HG03025 (cell line): ENCODE measurements at regions not wholly inside any gene's neighbourhood (a gene's known extent, or its start where the extent isn't known, plus 50 kb on each side); places are given as distances from the start of the nearest gene placed in this dataset.
A peak's percentile ranks its signal among the peaks of the same experiment; 100 is the strongest.

Experiments used
- ATAC-seq: cut with Tn5 transposase; IDR thresholded peaks from one replicate; pipeline ENCODE4 v1.9.1; 2021; ENCODE audit warnings: mild to moderate bottlenecking, moderate library complexity; ENCODE audit not compliant: unreplicated experiment, low FRiP score

GRCh38 chr12:102781117-102781516 is 135.9 kb downstream of the PAH start:
- ATAC-seq, result no peak

GRCh38 chr12:102776041-102776440 is 141.0 kb downstream of the PAH start:
- ATAC-seq, result no peak

DNA sequence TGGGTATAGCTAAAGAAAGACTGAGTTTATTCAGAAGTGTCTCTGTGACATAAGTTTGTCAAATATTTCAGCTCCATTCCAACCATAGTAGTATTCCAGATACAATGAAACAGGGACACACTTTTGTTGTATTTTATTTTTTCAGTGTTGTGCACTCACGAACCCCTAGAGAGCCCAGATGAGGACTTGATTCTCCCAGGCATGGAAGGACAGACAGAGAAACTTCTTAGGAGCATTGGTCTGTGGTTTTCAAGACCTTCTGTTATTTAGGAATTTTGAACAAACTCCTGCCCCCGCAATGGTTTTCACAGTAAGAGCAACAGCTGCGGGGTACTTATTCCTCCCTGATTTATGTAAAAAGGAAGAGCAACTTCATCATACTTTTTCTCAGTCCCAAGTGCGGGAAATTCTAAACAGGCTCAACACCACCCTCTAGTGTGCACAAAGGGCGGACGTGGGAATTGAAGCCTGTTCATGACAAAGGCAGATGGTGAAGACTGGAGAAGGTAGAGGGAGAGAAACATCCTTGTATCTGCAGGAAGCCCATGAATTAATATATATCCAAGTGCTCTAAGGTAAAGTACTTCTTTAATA is 147.6 kb downstream of the PAH start:
- ATAC-seq, result no peak

DNA sequence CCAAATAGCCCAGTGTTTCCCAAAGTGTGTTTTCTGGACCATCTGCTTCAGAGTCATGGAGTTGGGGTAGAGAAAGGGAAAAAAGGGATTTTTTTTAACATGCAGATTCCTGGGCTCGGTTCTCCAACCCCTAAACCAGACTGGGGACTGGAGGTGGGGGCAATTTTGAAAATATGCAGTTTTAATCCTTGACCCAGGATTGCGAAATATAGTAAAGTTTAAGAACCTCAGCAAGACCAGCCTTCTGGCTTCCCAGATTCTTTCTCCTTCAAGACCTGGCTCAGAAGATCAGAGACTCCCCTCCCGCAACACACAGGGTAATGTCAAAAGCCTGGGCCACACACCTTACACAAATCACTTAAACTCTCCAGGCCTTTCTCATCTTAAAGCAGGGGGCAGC is 150.1 kb downstream of the PAH start:
- ATAC-seq, result no peak

DNA sequence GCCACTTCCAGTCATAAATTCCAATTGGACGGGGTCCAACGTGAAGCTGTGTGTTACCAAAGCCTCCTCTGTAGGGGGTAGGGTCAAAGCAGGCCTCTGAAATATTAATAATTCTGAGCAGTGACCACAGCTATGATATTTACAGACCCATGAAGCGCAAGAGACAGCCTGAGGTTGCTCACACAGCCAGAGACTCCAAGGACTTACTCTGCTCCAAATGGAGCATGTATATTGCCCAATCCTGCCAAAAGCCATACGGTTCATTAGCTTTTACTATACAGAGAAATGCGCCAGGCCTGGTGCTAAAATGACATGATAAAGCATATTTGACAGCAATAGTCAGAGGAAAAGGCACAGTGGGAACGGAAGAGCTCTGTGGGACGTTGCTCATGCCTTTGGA is 151.3 kb downstream of the PAH start:
- ATAC-seq, result no peak

DNA sequence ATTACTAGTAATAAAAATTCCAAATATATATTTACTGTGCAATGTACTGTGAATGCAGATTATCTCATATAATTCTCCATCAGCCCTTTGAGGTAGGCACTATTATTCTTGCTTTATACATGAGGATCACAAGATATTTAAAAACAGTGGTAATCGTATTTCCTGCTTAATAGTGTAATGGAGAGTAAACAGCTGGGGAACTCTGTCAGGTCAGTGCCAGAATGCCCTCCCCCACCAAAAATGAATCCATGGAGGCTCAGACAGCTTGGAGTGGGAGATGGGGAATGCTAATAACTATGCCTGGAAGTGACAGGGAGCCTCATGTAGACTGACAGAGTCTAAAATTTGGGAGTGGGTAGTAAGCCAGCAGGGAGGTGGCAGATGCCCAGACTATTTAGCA is 153.6 kb downstream of the PAH start:
- ATAC-seq, result no peak

DNA sequence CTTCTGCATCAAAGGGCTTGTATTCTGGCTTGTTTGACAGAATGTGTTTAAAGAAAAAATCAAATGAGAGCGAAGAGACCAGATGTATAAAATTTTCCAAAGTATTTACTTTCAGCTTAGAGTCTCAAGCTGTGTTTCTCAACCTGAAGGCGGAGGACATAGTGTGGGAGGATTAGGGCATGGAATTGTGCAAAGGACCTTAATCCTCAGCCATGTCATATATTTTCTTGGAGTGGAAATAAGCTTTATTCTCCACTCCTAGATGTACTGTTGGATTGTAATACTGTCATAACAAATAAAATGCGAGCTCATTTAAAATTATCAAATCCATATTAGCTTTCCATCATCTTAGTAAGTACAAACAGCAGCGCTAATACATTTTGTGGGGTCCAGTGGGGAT is 154.0 kb downstream of the PAH start:
- ATAC-seq, result no peak

- no peak for ATAC-seq
Measured at GRCh38 chr12:102760322-102760721, 156.7 kb downstream of the PAH start.

DNA sequence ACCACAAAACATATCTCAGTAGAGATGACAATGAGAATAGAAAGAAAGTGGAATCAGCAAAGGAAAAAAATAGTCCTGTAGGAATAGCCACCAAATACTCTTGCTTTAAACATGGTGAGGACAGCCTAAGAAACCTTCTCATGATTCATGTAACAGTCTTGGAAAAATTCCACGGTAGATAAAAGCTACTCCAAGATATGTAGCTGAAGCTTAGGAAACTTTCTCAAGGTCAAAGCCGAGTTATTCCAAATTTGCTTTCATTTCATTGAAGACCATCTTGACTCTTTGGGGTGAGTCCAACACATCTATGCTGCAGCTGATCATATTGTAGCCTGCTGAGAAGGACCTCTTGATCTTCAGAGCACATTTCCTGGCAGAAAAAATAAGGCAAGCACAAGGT is 157.6 kb downstream of the PAH start:
- ATAC-seq, result no peak

- no peak for ATAC-seq
Measured at GRCh38 chr12:102757882-102758226, 159.2 kb downstream of the PAH start.

- ATAC-seq, result no peak
Measured at GRCh38 chr12:102757154-102757881, 159.7 kb downstream of the PAH start.

GRCh38 chr12:102756530-102756929 is 160.5 kb downstream of the PAH start:
- ATAC-seq, result no peak

GRCh38 chr12:102755266-102755665 is 161.8 kb downstream of the PAH start:
- no peak for ATAC-seq

DNA sequence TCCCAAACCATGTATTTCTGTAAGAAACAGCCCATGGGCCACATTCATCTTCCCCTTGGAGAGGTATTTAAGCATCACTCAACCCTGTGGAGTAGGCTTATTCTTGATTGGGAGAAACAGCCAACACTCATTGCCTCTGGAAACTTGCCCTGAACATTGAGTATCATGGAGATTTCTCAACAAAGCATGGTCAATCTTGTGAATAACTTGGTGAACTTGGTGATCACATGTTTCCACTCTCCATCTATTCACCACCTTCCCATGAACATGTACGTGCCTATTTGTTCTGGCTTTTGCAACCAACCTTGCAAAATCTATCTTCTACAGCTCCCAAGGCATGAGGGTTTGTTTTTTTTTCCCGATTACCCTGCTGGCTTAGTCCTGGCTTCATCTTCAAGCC is 163.2 kb downstream of the PAH start:
- no peak for ATAC-seq

DNA sequence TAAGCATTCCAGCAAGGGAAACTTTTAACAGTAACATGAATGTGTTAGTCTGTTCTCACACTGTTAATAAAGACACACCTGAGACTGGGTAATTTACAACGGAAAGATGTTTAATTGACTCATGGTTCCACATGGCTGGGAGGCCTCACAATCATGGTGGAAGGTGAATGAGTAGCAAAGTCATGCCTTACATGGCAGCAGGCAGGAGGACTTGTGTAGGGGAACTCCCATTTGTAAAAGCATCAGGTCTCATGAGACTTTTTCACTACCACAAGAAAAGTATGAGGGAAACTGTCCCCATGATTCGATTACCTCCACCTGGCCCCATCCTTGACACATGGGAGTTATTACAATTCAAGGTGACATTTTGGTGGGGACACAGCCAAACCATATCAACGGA is 168.3 kb downstream of the PAH start:
- ATAC-seq, result no peak

GRCh38 chr12:102746963-102747362 is 170.1 kb downstream of the PAH start:
- no peak for ATAC-seq

DNA sequence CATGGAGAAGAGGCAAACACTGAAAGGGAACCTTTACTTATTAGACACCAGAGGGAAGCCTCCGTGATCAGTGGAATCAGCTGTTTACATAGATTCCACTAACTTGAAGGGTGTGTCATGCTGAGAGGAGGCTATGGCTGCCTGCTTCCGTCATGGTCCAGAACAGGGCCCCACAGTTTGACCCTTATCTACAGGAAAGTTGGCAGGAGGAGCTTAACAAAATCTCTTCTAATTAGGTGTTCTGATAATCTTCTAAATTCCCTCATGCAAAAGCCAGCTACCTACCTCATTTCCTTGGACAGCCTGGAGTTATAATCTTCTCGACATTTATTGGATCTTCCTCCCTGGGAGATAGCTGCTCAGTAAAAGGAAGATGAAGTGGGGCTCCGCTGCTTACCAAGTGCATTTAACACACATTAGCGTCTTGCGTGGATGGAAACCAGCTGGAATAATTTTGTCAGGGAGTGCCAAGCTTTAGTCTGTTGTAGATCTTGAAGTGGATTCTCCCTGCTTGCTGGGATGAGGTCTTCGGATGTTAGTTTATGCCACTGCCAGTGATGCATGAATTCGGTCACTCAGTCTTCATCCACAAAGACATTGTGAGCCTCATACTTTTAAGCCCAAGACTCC is 171.0 kb downstream of the PAH start:
- no peak for ATAC-seq

- no peak for ATAC-seq
Measured at GRCh38 chr12:102741196-102741595, 175.8 kb downstream of the PAH start.

DNA sequence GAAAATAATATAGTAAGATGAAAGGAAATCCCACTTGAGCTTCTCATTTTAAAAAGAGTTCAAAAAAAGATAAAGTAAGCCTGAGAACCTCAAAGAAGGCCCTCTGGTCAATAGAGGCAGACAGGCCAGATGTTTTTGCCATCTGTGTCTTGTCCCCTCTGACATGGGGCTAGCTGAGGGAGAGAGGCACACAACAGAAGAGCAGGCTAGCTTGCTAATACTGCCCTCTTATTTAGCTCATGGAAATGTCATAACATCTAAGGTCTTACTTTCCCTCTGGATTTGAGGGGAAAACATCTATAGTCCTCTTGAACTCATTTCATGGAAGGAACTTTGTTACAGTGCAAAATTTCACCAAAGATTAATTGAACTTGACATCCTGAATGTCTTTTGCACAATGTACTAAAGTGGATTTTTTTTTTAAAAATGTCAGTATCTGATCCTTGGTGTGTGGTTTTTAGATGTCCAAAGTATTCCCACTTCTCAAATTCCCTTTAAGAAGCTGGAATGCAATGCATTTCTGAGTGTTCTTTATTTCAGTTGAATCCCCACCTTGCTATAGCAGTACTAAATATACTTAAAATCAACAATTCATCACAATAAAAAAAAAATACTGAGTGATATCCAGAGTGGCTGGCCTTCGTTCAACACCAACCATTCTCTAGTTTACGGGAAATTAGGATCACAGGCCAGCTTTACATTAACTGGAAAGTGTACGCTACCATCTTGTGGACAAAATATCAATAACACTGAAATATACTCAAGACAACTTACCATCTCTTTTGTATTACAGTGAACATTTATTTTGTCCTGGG is 176.7 kb downstream of the PAH start:
- ATAC-seq, result no peak

DNA sequence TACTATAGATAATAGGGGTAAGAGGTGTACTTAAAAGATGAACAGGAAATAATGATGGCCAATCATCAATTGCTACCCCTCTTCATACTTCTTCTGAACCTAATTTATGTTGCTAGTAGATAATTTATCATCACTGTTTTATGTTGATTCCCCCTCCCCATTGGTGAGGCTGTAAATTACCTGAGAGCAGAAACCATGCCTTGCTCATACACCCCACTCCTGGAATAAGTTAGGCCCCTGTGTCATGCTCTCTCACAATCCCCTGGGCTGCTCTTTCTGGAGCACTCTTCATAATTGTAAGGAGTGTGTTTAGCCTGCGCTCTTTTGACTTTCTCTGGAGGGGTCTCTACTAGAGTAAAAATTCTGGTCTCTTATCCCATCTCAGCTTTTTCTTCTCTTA is 180.7 kb downstream of the PAH start:
- no peak for ATAC-seq

- peak; percentile 95 for ATAC-seq
Measured at GRCh38 chr12:102735104-102735503, 181.9 kb downstream of the PAH start.
